OCI-LY7 (cell line): ENCODE measurements at regions not wholly inside any gene's neighbourhood (a gene's known extent, or its start where the extent isn't known, plus 50 kb on each side); places are given as distances from the start of the nearest gene placed in this dataset.

Source experiments
- BruUV-seq: library from RNA; stranded (reverse); fragments of 400-500 nt; replicated peaks from 2 replicates; lab custom pipeline; 2021; lab: Mats Ljungman, UMichigan
- CTCF ChIA-PET: fragments of 300-600 bp; sonication (Branson Sonifier 250); formaldehyde crosslinking; loops from one replicate; lab custom pipeline; 2022; ENCODE audit warnings: antibody characterized with exemption; ENCODE audit not compliant: unreplicated experiment; lab: Charles Lee
- POLR2A ChIA-PET: fragments of 300-600 bp; sonication (Branson Sonifier 250); formaldehyde crosslinking; loops from one replicate; lab custom pipeline; 2022; ENCODE audit warnings: antibody characterized with exemption; lab: Charles Lee
- DNase-seq: peaks from one replicate; pipeline ENCODE4 v3.0.0-alpha.2; 2015; ENCODE audit warnings: low spot score
- H2AFZ ChIP-seq: fragments of 200-600 bp; sonication (generic), shearing (Covaris generic); 2 replicates; pipeline ENCODE4 v1.6.1; 2014; ENCODE audit warnings: mild to moderate bottlenecking, antibody characterized with exemption, low read length, moderate library complexity
- H3K27ac ChIP-seq: fragments of 200-600 bp; sonication (generic); 2 replicates; pipeline ENCODE4 v1.5.1; 2014; ENCODE audit warnings: mixed run types, low read depth, mild to moderate bottlenecking, moderate library complexity, low read length, inconsistent platforms; ENCODE audit not compliant: poor library complexity, severe bottlenecking
- H3K36me3 ChIP-seq: fragments of 200-600 bp; sonication (generic); 2 replicates; pipeline ENCODE4 v1.6.1; 2014; ENCODE audit warnings: mild to moderate bottlenecking, antibody characterized with exemption, low read length, moderate library complexity, mixed read lengths; ENCODE audit not compliant: insufficient read depth
- H3K4me1 ChIP-seq: fragments of 200-600 bp; sonication (generic); 2 replicates; pipeline ENCODE4 v1.5.1; 2014; ENCODE audit warnings: mild to moderate bottlenecking, low read length; ENCODE audit not compliant: insufficient read depth, poor library complexity, severe bottlenecking
- H3K4me2 ChIP-seq: fragments of 200-600 bp; sonication (generic); 2 replicates; pipeline ENCODE4 v1.6.1; 2014; ENCODE audit warnings: mild to moderate bottlenecking, low read length
- H3K4me3 ChIP-seq: fragments of 200-600 bp; sonication (generic); 2 replicates; pipeline ENCODE4 v1.5.1; 2014; ENCODE audit warnings: mild to moderate bottlenecking, low read depth, low read length; ENCODE audit not compliant: poor library complexity, severe bottlenecking
- H3K79me2 ChIP-seq: fragments of 200-600 bp; sonication (generic); 2 replicates; pipeline ENCODE4 v1.6.1; 2016; ENCODE audit warnings: low read depth, mild to moderate bottlenecking, low read length, moderate library complexity, mixed read lengths; ENCODE audit not compliant: insufficient read depth
- H3K9me2 ChIP-seq: fragments of 200-600 bp; sonication (generic); 2 replicates; pipeline ENCODE4 v1.6.1; 2016; ENCODE audit warnings: mild to moderate bottlenecking, low read length, mixed read lengths; ENCODE audit not compliant: insufficient read depth
- H3K9me3 ChIP-seq: fragments of 200-600 bp; sonication (generic); 2 replicates; pipeline ENCODE4 v1.6.1; 2014; ENCODE audit warnings: mild to moderate bottlenecking, mixed run types, low read length, mixed read lengths
- H4K20me1 ChIP-seq: fragments of 200-600 bp; sonication (generic); 2 replicates; pipeline ENCODE4 v1.6.1; 2014; ENCODE audit warnings: mild to moderate bottlenecking, antibody characterized with exemption, low read length, moderate library complexity, mixed read lengths; ENCODE audit not compliant: insufficient read depth
- EZH2phosphoT487 ChIP-seq: fragments of 200-600 bp; sonication (generic); IDR thresholded peaks from 2 replicates; pipeline ENCODE4 v1.6.1; 2018; ENCODE audit warnings: low read depth, borderline replicate concordance, mild to moderate bottlenecking, mixed run types, antibody characterized with exemption, low read length, moderate library complexity, mixed read lengths
- intact Hi-C: fragments of 100-400 bp; cut with micrococcal nuclease; formaldehyde crosslinking; loops from one replicate; pipeline ENCODE4 v1.10.0; 2022; ENCODE audit not compliant: unreplicated experiment
- TF ChIP-seq, protein P1 (sequence below): fragments of 200-600 bp; sonication (generic); conservative IDR thresholded peaks from 2 replicates; pipeline ENCODE4 v1.5.1; 2014; ENCODE audit warnings: mild to moderate bottlenecking, antibody characterized with exemption, low read length, moderate library complexity, mixed read lengths

DNA sequence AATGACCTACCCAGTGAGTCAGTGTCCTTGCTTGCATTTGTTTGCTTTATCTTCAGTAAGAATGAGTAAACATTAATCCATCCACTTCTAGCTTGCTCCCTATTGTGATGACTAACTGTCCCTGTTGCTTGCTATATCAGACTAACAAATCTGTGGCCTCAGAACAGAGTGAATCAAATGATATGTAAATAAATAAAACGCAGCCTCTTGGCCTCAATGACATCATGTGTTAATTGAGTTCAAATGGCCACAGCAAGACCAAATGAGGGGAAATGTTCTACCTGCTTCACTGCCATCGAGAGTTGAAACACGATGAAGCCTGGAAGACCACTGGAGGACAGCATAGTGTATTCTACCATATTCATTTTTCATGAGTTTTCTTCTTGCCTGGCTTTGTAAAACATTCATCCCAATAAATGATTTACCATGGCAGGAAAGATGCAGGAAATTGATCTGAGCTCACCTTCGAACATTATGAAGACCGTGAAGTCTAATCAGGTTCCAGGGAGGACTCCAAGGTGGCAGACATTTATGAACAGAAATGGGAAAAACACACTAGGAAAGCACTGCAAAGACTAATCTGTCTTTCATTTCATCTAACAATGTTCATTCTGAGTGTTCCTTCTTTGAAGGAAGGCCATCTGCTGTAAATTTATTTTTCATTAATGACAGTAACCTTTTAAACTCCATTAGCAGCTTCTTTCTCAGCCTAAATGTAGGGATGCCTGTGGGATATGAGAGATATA, 1144.5 kb downstream of the TUSC7 start:
- H2AFZ ChIP-seq = no peak overlapping the region
- no peaks in the 10 kb centered on the region for H3K9me3 ChIP-seq
- no peak overlapping the region for H3K4me3 ChIP-seq
- no peaks in the 10 kb centered on the region for H3K4me1 ChIP-seq
- no peaks in the 10 kb centered on the region for H4K20me1 ChIP-seq
- CTCF ChIA-PET = no interaction called here
- no peak for TF ChIP-seq EZH2phosphoT487
- TF ChIP-seq, protein P1, sequence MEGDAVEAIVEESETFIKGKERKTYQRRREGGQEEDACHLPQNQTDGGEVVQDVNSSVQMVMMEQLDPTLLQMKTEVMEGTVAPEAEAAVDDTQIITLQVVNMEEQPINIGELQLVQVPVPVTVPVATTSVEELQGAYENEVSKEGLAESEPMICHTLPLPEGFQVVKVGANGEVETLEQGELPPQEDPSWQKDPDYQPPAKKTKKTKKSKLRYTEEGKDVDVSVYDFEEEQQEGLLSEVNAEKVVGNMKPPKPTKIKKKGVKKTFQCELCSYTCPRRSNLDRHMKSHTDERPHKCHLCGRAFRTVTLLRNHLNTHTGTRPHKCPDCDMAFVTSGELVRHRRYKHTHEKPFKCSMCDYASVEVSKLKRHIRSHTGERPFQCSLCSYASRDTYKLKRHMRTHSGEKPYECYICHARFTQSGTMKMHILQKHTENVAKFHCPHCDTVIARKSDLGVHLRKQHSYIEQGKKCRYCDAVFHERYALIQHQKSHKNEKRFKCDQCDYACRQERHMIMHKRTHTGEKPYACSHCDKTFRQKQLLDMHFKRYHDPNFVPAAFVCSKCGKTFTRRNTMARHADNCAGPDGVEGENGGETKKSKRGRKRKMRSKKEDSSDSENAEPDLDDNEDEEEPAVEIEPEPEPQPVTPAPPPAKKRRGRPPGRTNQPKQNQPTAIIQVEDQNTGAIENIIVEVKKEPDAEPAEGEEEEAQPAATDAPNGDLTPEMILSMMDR = no peak
- H3K4me2 ChIP-seq = no peak overlapping the region
- no peaks in the 10 kb centered on the region for H3K9me2 ChIP-seq
- no peak overlapping the region for H3K27ac ChIP-seq
- H3K36me3 ChIP-seq = no peaks in the 10 kb centered on the region
- H3K79me2 ChIP-seq = no peaks in the 10 kb centered on the region
- no peak for DNase-seq
- BruUV-seq = no TSS peak
- intact Hi-C loops = no loop called here
- POLR2A ChIA-PET = interaction anchor here (0.5 kb wide), 1 partner anchor 9 kb away, joined by 3 read pairs; no protein-coding TSS in a partner anchor

- Histone ChIP-seq H3K4me3 (no peak overlapping the region), H4K20me1 (no peaks in the 10 kb centered on the region), H3K4me2 (no peak overlapping the region), H3K9me2 (no peaks in the 10 kb centered on the region), H3K79me2 (no peaks in the 10 kb centered on the region), H3K9me3 (no peaks in the 10 kb centered on the region), H3K27ac (no peak overlapping the region), H2AFZ (no peak overlapping the region), H3K36me3 (no peaks in the 10 kb centered on the region), H3K4me1 (no peaks in the 10 kb centered on the region)
- no peak for TF ChIP-seq EZH2phosphoT487
- TF ChIP-seq, protein P1 = no peak
- intact Hi-C loops = no loop called here
- ChIA-PET CTCF (no interaction called here), POLR2A (no interaction called here)
- BruUV-seq = no TSS peak
- DNase-seq = no peak
Observed at GRCh38 chr3:117856354-117856753, 1146.8 kb downstream of the TUSC7 start.

DNA sequence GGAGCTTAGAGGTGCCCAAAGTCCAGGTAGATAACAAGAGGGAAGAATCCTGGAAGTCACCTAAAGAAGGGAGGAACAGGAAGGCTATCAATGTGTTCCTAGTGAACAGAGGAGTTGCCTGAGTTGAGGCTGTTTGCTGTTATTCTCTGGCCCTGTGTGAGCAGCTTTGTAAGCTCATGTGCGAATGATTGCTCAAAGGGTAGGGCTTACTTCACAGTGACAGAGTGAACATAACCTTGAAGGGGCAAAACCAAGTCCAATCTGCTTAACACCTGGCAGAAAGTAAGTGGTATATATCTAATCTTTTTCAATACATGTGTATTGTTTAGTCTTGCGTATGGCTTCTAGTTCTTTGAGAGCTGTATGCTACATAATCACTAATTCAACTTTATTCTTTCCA, 1153.6 kb downstream of the TUSC7 start:
- no peak for TF ChIP-seq EZH2phosphoT487
- TF ChIP-seq, protein P1 = no peak
- intact Hi-C loops = no loop called here
- Histone ChIP-seq H3K4me1 (no peaks in the 10 kb centered on the region), H3K4me3 (no peak overlapping the region), H3K4me2 (no peak overlapping the region), H2AFZ (no peak overlapping the region), H3K27ac (no peak overlapping the region), H4K20me1 (no peaks in the 10 kb centered on the region), H3K79me2 (no peaks in the 10 kb centered on the region), H3K9me3 (no peaks in the 10 kb centered on the region), H3K36me3 (no peaks in the 10 kb centered on the region), H3K9me2 (no peaks in the 10 kb centered on the region)
- ChIA-PET POLR2A (interaction anchor here (0.6 kb wide), 1 partner anchor 9 kb away, joined by 3 read pairs; no protein-coding TSS in a partner anchor), CTCF (no interaction called here)
- DNase-seq = no peak
- BruUV-seq = no TSS peak
